ENCODE measurements at regions not wholly inside any gene's neighbourhood (a gene's known extent, or its start where the extent isn't known, plus 50 kb on each side); places are given as distances from the start of the nearest gene placed in this dataset.

GRCh38 chr10:78609976-78610375 is 458.8 kb upstream of the ZMIZ1 start:
- ChIA-PET POLR2A (no interaction called here), CTCF (no interaction called here)
- no peak overlapping the region for H3K27ac Mint-ChIP-seq
- no peaks in the 10 kb centered on the region for H4K20me1 ChIP-seq (ENCODE audit: control insufficient read depth, insufficient read depth, low read length, poor library complexity, severe bottlenecking)
- H3K79me2 ChIP-seq (ENCODE audit: control insufficient read depth, insufficient read depth, low read length), result no peaks in the 10 kb centered on the region
- no peak overlapping the region for H3K4me2 ChIP-seq (replicated peaks; ENCODE audit: low read depth, low read length, poor library complexity, severe bottlenecking)
- no peaks in the 10 kb centered on the region for H3K4me1 ChIP-seq (ENCODE audit: control insufficient read depth in 2 of 2, insufficient read depth in 2 of 2, low read length in 2 of 2)
- H3K27ac ChIP-seq (ENCODE audit: low read length in 2 of 2), result no peak overlapping the region
- peaks cover 0 to 9% (median 0%) of the 10 kb centered on the region in 4 experiments for H3K27me3 ChIP-seq (replicated peaks in 1 of 4; ENCODE audit: control extremely low read depth in 1 of 4, control insufficient read depth in 3 of 4, insufficient read depth in 4 of 4, low read length in 3 of 4)
- no CpG with 5 or more reads among the region's 1 CpG for WGBS (ENCODE audit: insufficient coverage)
- H3K4me3 Mint-ChIP-seq, result no peak overlapping the region
- H3K9me3 ChIP-seq (ENCODE audit: control extremely low read depth in 1 of 3, control insufficient read depth in 2 of 3, insufficient read depth in 1 of 3, low read length in 2 of 3), result peaks cover 0 to 3% (median 0%) of the 10 kb centered on the region in 3 donors
- H3K9ac ChIP-seq (ENCODE audit: low read length), result no peak overlapping the region
- no peak for TF ChIP-seq EZH2 (IDR thresholded peaks at IDR 0.05; ENCODE audit: borderline replicate concordance, insufficient read depth, low read depth, low read length, poor library complexity, severe bottlenecking)
- no peak for TF ChIP-seq CTCF (IDR thresholded peaks at IDR 0.05)
- ATAC-seq (ENCODE audit: low read depth) (no peak), DNase-seq (no peak)
- H2AFZ ChIP-seq (ENCODE audit: insufficient read depth, low read depth, low read length, poor library complexity, severe bottlenecking), result no peak overlapping the region
- peaks cover 17% of the 10 kb centered on the region for H3K27me3 Mint-ChIP-seq
- H3K9me3 Mint-ChIP-seq (ENCODE audit: insufficient read depth), result no peaks in the 10 kb centered on the region
- H3K4me1 Mint-ChIP-seq, result no peaks in the 10 kb centered on the region
- intact Hi-C loops (cut with micrococcal nuclease), result no loop called here
- no peak overlapping the region for H3K4me3 ChIP-seq (ENCODE audit: control extremely low read depth in 1 of 5, extremely low read depth in 1 of 5, insufficient read depth in 1 of 5, low read depth in 2 of 5, low read length in 4 of 5)
- H3K36me3 ChIP-seq (replicated peaks in 1 of 2; ENCODE audit: control extremely low read depth in 1 of 2, control insufficient read depth in 1 of 2, extremely low read depth in 1 of 2, insufficient read depth in 2 of 2, low read length in 1 of 2), result no peaks in the 10 kb centered on the region

- DNase-seq (no peak), ATAC-seq (ENCODE audit: low read depth) (no peak)
- Histone ChIP-seq H3K36me3 (replicated peaks in 1 of 2; ENCODE audit: control extremely low read depth in 1 of 2, control insufficient read depth in 1 of 2, extremely low read depth in 1 of 2, insufficient read depth in 2 of 2, low read length in 1 of 2) (no peaks in the 10 kb centered on the region), H3K27ac (ENCODE audit: low read length in 2 of 2) (no peak overlapping the region), H3K4me1 (ENCODE audit: control insufficient read depth in 2 of 2, insufficient read depth in 2 of 2, low read length in 2 of 2) (no peaks in the 10 kb centered on the region), H3K9me3 (ENCODE audit: control extremely low read depth in 1 of 3, control insufficient read depth in 2 of 3, insufficient read depth in 1 of 3, low read length in 2 of 3) (peaks cover 0 to 3% (median 0%) of the 10 kb centered on the region in 3 donors), H3K79me2 (ENCODE audit: control insufficient read depth, insufficient read depth, low read length) (no peaks in the 10 kb centered on the region), H3K27me3 (replicated peaks in 1 of 4; ENCODE audit: control extremely low read depth in 1 of 4, control insufficient read depth in 3 of 4, insufficient read depth in 4 of 4, low read length in 3 of 4) (peaks cover 0 to 9% (median 0%) of the 10 kb centered on the region in 4 experiments), H3K4me2 (replicated peaks; ENCODE audit: low read depth, low read length, poor library complexity, severe bottlenecking) (no peak overlapping the region), H2AFZ (ENCODE audit: insufficient read depth, low read depth, low read length, poor library complexity, severe bottlenecking) (no peak overlapping the region), H3K4me3 (ENCODE audit: control extremely low read depth in 1 of 5, extremely low read depth in 1 of 5, insufficient read depth in 1 of 5, low read depth in 2 of 5, low read length in 4 of 5) (no peak overlapping the region), H4K20me1 (ENCODE audit: control insufficient read depth, insufficient read depth, low read length, poor library complexity, severe bottlenecking) (no peaks in the 10 kb centered on the region), H3K9ac (ENCODE audit: low read length) (no peak overlapping the region)
- Mint-ChIP-seq H3K4me3 (no peak overlapping the region), H3K4me1 (no peaks in the 10 kb centered on the region), H3K9me3 (ENCODE audit: insufficient read depth) (no peaks in the 10 kb centered on the region), H3K27me3 (peaks cover 23% of the 10 kb centered on the region), H3K27ac (no peak overlapping the region)
- CTCF ChIA-PET, result no interaction called here
- TF ChIP-seq EZH2 (IDR thresholded peaks at IDR 0.05; ENCODE audit: borderline replicate concordance, insufficient read depth, low read depth, low read length, poor library complexity, severe bottlenecking) (no peak), CTCF (IDR thresholded peaks at IDR 0.05) (no peak)
- intact Hi-C loops (cut with micrococcal nuclease), result no loop called here
- POLR2A ChIA-PET, result no interaction called here
These were observed 455.6 kb upstream of the ZMIZ1 start for GRCh38 chr10:78613132-78613531.
